GM23338 (cell line): ENCODE measurements at regions not wholly inside any gene's neighbourhood (a gene's known extent, or its start where the extent isn't known, plus 50 kb on each side); places are given as distances from the start of the nearest gene placed in this dataset.

Experiments
- CTCF ChIP-seq, 2 experiments: fragments of 200-600 bp in 1 of 2; sonication (generic) in 1 of 2; conservative IDR thresholded peaks; 2 replicates each; pipeline versions ENCODE4 v1.5.1 to v1.6.1; 2016 to 2017; ENCODE audit warnings: antibody characterized with exemption in 2 of 2, low read depth in 2 of 2, mild to moderate bottlenecking in 2 of 2, moderate library complexity in 1 of 2
- ETS1 ChIP-seq: IDR thresholded peaks from 2 replicates; pipeline ENCODE4 v1.6.1; 2016; ENCODE audit warnings: antibody characterized with exemption
- EZH2 ChIP-seq: fragments of 200-600 bp; sonication (generic); IDR thresholded peaks from one replicate; pipeline ENCODE4 v1.8.0; 2017; ENCODE audit warnings: antibody characterized with exemption, mild to moderate bottlenecking, low read depth; ENCODE audit not compliant: unreplicated experiment
- EZH2phosphoT487 ChIP-seq: fragments of 200-600 bp; sonication (generic); IDR thresholded peaks from one replicate; pipeline ENCODE4 v1.8.1; 2018; ENCODE audit warnings: antibody characterized with exemption; ENCODE audit not compliant: unreplicated experiment
- JUNB ChIP-seq: IDR thresholded peaks from one replicate; pipeline ENCODE4 v1.6.1; 2016; ENCODE audit warnings: antibody characterized with exemption; ENCODE audit not compliant: unreplicated experiment
- POLR2AphosphoS5 ChIP-seq: IDR thresholded peaks from 2 replicates; pipeline ENCODE4 v1.6.1; 2016; ENCODE audit warnings: antibody characterized with exemption, low read depth
- REST ChIP-seq: IDR thresholded peaks from one replicate; pipeline ENCODE4 v1.6.1; 2018; ENCODE audit warnings: antibody characterized with exemption; ENCODE audit not compliant: unreplicated experiment
- STAT1 ChIP-seq: IDR thresholded peaks from one replicate; pipeline ENCODE4 v1.6.1; 2016; ENCODE audit warnings: antibody characterized with exemption; ENCODE audit not compliant: unreplicated experiment

- peak in 1 of 2 experiments; percentile 44; a peak in 2 of 4 replicates for TF ChIP-seq CTCF (conservative IDR thresholded peaks at IDR 0.05; ENCODE audit: low read depth in 2 of 2)
- TF ChIP-seq POLR2AphosphoS5 = no peak
- no peak for TF ChIP-seq ETS1
- no peak for TF ChIP-seq STAT1
- no peak for TF ChIP-seq EZH2phosphoT487
- no peak for TF ChIP-seq REST
- no peak for TF ChIP-seq JUNB
- TF ChIP-seq EZH2 = no peak
Observed at GRCh38 chr22:44583854-44584253, 85.8 kb upstream of the RTL6 start.
